ENCODE measurements at regions not wholly inside any gene's neighbourhood (a gene's known extent, or its start where the extent isn't known, plus 50 kb on each side); places are given as distances from the start of the nearest gene placed in this dataset.

DNA sequence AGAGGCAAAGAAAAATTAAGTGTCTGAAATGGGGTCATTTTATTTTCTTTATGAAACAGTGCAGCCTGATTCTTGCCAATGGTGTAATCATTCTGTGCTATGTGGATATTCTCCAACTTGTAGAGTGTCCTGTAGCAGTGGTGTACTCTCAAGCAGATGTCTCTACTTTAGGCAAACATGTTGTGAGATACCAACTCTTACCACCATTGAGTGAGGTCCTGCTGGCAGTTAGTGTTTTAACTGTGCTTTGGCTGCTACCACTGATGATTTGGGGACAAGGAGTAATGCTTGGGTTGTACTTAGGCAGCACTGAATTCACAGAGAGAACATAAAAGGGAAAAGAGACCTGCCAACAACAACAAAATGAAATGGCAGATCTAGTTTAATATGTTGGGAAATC, 122.5 kb downstream of the APIP start:
- no peak overlapping the region for H3K9ac ChIP-seq (ENCODE audit: low read length)
- H3K4me2 ChIP-seq (ENCODE audit: low read depth, low read length, poor library complexity, severe bottlenecking), result no peak overlapping the region
- H3K27ac ChIP-seq (ENCODE audit: low read length), result no peak overlapping the region
- peaks cover 3% of the 10 kb centered on the region; the same call in 1 of the 2 replicates for H3K27me3 ChIP-seq (ENCODE audit: low read length)
- H3K9me3 ChIP-seq (ENCODE audit: low read length), result no peaks in the 10 kb centered on the region
- H3K79me2 ChIP-seq (ENCODE audit: low read length), result no peaks in the 10 kb centered on the region
- DNase-seq, result no peak
- no peaks in the 10 kb centered on the region for H3K36me3 ChIP-seq (ENCODE audit: insufficient read depth, low read length)
- H3K9me2 ChIP-seq (replicated peaks; ENCODE audit: insufficient read depth, low read length), result no peaks in the 10 kb centered on the region
- no peaks in the 10 kb centered on the region for H3K4me1 ChIP-seq (ENCODE audit: low read length)
- H3K4me3 ChIP-seq (ENCODE audit: low read length), result no peak overlapping the region
- no peaks in the 10 kb centered on the region for H4K20me1 ChIP-seq (ENCODE audit: insufficient read depth, low read depth, low read length)
- no peak overlapping the region for H2AFZ ChIP-seq (ENCODE audit: low read length)

DNA sequence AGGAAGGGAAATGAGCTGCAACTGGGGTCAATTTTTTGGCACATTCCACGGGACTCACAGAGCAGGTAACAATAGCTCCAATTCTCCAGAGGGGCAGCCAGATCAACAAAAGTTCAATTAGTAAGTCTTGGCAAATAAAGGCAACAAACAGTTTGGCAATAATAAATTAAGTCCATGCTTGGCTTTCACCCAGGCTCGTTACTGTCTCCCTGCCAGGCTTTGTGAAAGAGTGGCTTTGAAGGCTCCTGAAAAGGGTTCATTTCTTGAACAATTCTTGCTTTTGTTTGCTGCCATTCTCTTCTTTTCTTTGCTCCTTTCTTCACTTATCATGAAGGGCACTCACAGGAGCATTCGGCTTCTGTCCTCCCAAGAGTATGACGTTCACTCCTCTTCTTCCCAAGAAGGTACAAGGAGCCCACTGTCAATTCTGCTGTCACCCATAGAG, 123.3 kb downstream of the APIP start:
- no peak overlapping the region for H2AFZ ChIP-seq (ENCODE audit: low read length)
- H3K27me3 ChIP-seq (ENCODE audit: low read length), result peaks cover 3% of the 10 kb centered on the region; the same call in 1 of the 2 replicates
- no peak overlapping the region for H3K9ac ChIP-seq (ENCODE audit: low read length)
- H3K9me2 ChIP-seq (replicated peaks; ENCODE audit: insufficient read depth, low read length), result no peaks in the 10 kb centered on the region
- H3K9me3 ChIP-seq (ENCODE audit: low read length), result no peaks in the 10 kb centered on the region
- DNase-seq, result no peak
- no peaks in the 10 kb centered on the region for H3K36me3 ChIP-seq (ENCODE audit: insufficient read depth, low read length)
- H3K79me2 ChIP-seq (ENCODE audit: low read length), result no peaks in the 10 kb centered on the region
- H3K4me2 ChIP-seq (ENCODE audit: low read depth, low read length, poor library complexity, severe bottlenecking), result no peak overlapping the region
- H3K4me1 ChIP-seq (ENCODE audit: low read length), result no peaks in the 10 kb centered on the region
- no peak overlapping the region for H3K4me3 ChIP-seq (ENCODE audit: low read length)
- H3K27ac ChIP-seq (ENCODE audit: low read length), result no peak overlapping the region
- no peaks in the 10 kb centered on the region for H4K20me1 ChIP-seq (ENCODE audit: insufficient read depth, low read depth, low read length)

DNA sequence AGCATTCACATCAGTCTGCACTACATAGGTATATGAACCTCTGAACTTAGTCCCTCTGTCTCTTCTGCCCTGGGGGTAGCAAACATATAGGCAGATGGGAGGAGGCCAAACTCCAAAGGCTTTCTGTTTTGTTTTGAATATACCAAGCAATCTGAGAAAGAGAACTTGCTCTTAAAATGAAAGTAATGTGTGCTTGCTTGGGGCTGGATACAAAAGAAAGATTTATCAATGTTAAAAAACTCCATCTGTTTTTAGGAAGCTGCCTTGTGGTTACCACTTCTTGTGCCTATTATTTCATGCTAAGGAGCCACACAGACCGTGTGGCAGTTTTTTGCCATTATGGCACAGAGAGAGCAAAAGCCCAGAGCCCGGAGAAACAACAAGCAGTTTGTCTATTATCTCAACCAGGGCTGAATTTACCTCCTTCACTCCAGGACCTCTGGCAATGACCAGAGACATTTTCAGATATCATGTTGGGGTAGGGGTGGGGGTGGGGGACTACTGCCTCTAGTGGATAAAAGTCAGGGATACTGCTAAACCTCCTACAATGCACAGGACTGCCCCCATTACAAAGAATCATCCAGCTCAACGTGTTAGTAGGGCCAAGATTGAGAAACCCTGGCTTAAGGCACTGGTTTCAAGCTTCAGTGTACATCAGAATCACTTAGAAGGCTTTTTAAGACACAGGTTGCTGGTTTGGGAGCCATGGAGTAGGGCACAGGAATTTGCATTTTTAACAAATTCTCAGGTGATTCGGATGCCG, 124.2 kb downstream of the APIP start:
- Histone ChIP-seq H3K4me1 (ENCODE audit: low read length) (no peaks in the 10 kb centered on the region), H2AFZ (ENCODE audit: low read length) (no peak overlapping the region), H3K4me3 (ENCODE audit: low read length) (no peak overlapping the region), H3K27ac (ENCODE audit: low read length) (no peak overlapping the region), H3K27me3 (ENCODE audit: low read length) (peaks cover 3% of the 10 kb centered on the region; the same call in 1 of the 2 replicates), H3K36me3 (ENCODE audit: insufficient read depth, low read length) (no peaks in the 10 kb centered on the region), H3K79me2 (ENCODE audit: low read length) (no peaks in the 10 kb centered on the region), H4K20me1 (ENCODE audit: insufficient read depth, low read depth, low read length) (no peaks in the 10 kb centered on the region), H3K9ac (ENCODE audit: low read length) (no peak overlapping the region), H3K9me3 (ENCODE audit: low read length) (no peaks in the 10 kb centered on the region), H3K9me2 (replicated peaks; ENCODE audit: insufficient read depth, low read length) (no peaks in the 10 kb centered on the region), H3K4me2 (ENCODE audit: low read depth, low read length, poor library complexity, severe bottlenecking) (no peak overlapping the region)
- no peak for DNase-seq

DNA sequence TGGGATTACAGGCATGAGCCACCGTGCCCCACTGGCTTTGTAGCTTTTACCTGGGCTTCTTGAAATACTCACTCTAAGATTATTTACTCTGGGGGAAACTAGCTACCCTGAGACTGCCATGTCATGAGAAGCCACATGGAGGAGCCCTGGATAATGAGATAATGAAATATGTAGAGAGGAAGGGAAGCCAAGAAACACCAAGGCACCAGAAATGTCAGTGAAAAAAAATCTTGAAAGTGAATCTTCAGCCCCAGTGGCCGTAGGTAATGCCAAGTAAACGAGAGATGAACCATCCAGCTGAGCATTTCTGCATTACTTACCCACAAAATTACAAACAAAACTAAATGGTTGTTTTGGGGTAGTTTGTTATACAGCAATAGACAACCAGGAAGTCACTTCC, 125.6 kb downstream of the APIP start:
- Histone ChIP-seq H3K9me2 (replicated peaks; ENCODE audit: insufficient read depth, low read length) (no peaks in the 10 kb centered on the region), H3K27me3 (ENCODE audit: low read length) (peaks cover 3% of the 10 kb centered on the region; the same call in 1 of the 2 replicates), H2AFZ (ENCODE audit: low read length) (no peak overlapping the region), H3K4me3 (ENCODE audit: low read length) (no peak overlapping the region), H4K20me1 (ENCODE audit: insufficient read depth, low read depth, low read length) (no peaks in the 10 kb centered on the region), H3K36me3 (ENCODE audit: insufficient read depth, low read length) (no peaks in the 10 kb centered on the region), H3K9me3 (ENCODE audit: low read length) (no peaks in the 10 kb centered on the region), H3K9ac (ENCODE audit: low read length) (no peak overlapping the region), H3K4me1 (ENCODE audit: low read length) (no peaks in the 10 kb centered on the region), H3K27ac (ENCODE audit: low read length) (no peak overlapping the region), H3K4me2 (ENCODE audit: low read depth, low read length, poor library complexity, severe bottlenecking) (no peak overlapping the region), H3K79me2 (ENCODE audit: low read length) (no peaks in the 10 kb centered on the region)
- peak; percentile 50 for DNase-seq

DNA sequence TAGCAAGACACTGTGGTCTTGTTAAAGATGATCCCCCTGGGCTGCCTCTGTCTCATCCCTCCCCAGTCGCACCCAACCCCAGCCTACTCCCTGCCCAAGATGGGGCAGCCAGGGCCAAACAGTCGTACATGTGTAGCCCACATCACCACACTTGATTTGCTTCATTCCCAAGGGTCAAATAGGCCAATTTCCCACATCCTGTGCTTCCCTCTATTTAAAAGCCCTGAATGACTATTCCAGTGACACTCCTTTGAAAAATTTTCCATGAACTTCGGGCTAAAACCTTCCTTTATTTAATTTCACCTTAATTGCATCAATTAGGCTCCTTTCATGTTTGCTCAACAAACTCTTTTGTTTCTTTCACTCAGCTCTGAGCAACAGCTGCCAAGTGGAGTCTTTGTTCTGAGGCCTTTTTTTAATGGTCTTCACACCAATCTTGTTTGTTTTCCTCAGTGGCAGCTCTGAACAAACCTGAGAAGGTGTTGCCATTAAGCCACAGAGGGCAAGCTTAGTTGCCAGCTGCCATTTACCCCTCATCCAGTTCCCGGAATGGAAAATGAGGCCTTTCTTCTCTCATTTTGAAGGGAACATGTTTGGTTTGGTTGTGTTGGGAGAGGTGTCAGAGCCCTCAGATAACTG, 126.9 kb downstream of the APIP start:
- no peaks in the 10 kb centered on the region; the same call in 1 of the 2 replicates for H3K27me3 ChIP-seq (ENCODE audit: low read length)
- H2AFZ ChIP-seq (ENCODE audit: low read length), result no peak overlapping the region
- no peak overlapping the region for H3K4me3 ChIP-seq (ENCODE audit: low read length)
- H3K4me1 ChIP-seq (ENCODE audit: low read length), result no peaks in the 10 kb centered on the region
- DNase-seq, result no peak
- no peaks in the 10 kb centered on the region for H4K20me1 ChIP-seq (ENCODE audit: insufficient read depth, low read depth, low read length)
- no peak overlapping the region for H3K9ac ChIP-seq (ENCODE audit: low read length)
- H3K27ac ChIP-seq (ENCODE audit: low read length), result no peak overlapping the region
- no peak overlapping the region for H3K4me2 ChIP-seq (ENCODE audit: low read depth, low read length, poor library complexity, severe bottlenecking)
- no peaks in the 10 kb centered on the region for H3K79me2 ChIP-seq (ENCODE audit: low read length)
- no peaks in the 10 kb centered on the region for H3K9me2 ChIP-seq (replicated peaks; ENCODE audit: insufficient read depth, low read length)
- no peaks in the 10 kb centered on the region for H3K9me3 ChIP-seq (ENCODE audit: low read length)
- no peaks in the 10 kb centered on the region for H3K36me3 ChIP-seq (ENCODE audit: insufficient read depth, low read length)

DNA sequence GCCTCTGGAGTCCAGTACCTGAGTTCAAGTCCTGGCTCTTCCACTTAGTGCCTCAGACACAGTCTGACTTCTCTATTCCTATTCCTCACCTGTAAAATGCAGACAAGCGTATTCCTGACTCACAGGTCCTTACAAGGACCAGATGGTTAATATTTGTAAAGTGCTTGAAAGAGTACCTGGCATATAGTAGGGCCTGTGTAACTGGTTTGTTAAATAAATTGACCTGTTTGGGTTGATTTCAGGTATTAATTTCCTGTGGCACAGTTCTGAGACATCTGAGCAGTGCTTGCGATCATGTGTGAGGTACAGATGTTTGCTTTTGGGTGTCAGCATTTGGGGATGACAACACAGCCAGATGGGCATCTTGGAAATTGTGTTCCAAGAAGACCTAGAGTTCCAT, 127.5 kb downstream of the APIP start:
- Histone ChIP-seq H4K20me1 (ENCODE audit: insufficient read depth, low read depth, low read length) (no peaks in the 10 kb centered on the region), H2AFZ (ENCODE audit: low read length) (no peak overlapping the region), H3K4me1 (ENCODE audit: low read length) (no peaks in the 10 kb centered on the region), H3K27me3 (ENCODE audit: low read length) (no peaks in the 10 kb centered on the region; the same call in 1 of the 2 replicates), H3K9ac (ENCODE audit: low read length) (no peak overlapping the region), H3K9me3 (ENCODE audit: low read length) (no peaks in the 10 kb centered on the region), H3K4me3 (ENCODE audit: low read length) (no peak overlapping the region), H3K4me2 (ENCODE audit: low read depth, low read length, poor library complexity, severe bottlenecking) (no peak overlapping the region), H3K79me2 (ENCODE audit: low read length) (no peaks in the 10 kb centered on the region), H3K9me2 (replicated peaks; ENCODE audit: insufficient read depth, low read length) (no peaks in the 10 kb centered on the region), H3K27ac (ENCODE audit: low read length) (no peak overlapping the region), H3K36me3 (ENCODE audit: insufficient read depth, low read length) (no peaks in the 10 kb centered on the region)
- no peak for DNase-seq

DNA sequence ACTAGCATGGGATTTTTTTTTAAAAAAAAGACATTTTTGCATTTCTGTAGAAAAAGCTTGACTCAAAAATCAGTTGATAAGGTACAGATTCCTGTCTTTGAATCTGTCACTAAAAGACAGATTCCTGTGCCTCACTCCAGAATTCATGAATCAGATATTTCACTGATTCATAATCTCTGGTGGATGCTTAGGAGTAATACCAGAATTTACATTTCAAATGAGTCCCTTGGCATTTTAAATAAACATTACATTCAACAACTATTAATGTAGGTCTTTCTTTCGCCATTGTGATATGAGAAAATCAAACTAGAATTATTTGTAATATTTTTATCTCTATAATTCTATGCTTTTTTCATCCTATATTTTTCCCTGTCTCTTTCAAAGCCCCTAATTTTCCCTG, 128.3 kb downstream of the APIP start:
- H3K27ac ChIP-seq (ENCODE audit: low read length), result no peak overlapping the region
- no peak overlapping the region for H3K9ac ChIP-seq (ENCODE audit: low read length)
- H2AFZ ChIP-seq (ENCODE audit: low read length), result no peak overlapping the region
- H3K9me2 ChIP-seq (replicated peaks; ENCODE audit: insufficient read depth, low read length), result no peaks in the 10 kb centered on the region
- H3K9me3 ChIP-seq (ENCODE audit: low read length), result no peaks in the 10 kb centered on the region
- no peak overlapping the region for H3K4me2 ChIP-seq (ENCODE audit: low read depth, low read length, poor library complexity, severe bottlenecking)
- no peak for DNase-seq
- H3K36me3 ChIP-seq (ENCODE audit: insufficient read depth, low read length), result no peaks in the 10 kb centered on the region
- H3K4me3 ChIP-seq (ENCODE audit: low read length), result no peak overlapping the region
- no peaks in the 10 kb centered on the region; the same call in 1 of the 2 replicates for H3K27me3 ChIP-seq (ENCODE audit: low read length)
- no peaks in the 10 kb centered on the region for H4K20me1 ChIP-seq (ENCODE audit: insufficient read depth, low read depth, low read length)
- no peaks in the 10 kb centered on the region for H3K4me1 ChIP-seq (ENCODE audit: low read length)
- no peaks in the 10 kb centered on the region for H3K79me2 ChIP-seq (ENCODE audit: low read length)

DNA sequence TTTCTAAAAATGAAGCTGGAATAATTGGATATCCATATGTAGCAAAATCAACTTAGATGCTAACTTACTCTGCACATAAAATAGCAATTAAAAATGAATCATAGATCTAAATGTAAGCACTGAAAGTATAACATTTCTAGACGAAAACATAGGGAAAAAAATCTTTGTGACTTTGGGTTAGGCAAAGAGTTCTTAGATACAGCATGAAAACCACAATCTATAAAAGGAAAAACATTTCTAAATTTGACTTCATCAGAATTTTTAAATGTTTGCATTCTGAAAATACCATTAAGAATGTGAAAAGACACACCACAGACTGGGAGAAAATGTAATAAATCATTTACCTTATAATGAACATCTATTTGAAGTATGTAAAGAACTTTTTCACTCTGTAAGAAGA, 128.8 kb downstream of the APIP start:
- no peak for DNase-seq
- Histone ChIP-seq H3K9ac (ENCODE audit: low read length) (no peak overlapping the region), H4K20me1 (ENCODE audit: insufficient read depth, low read depth, low read length) (no peaks in the 10 kb centered on the region), H3K9me2 (replicated peaks; ENCODE audit: insufficient read depth, low read length) (no peaks in the 10 kb centered on the region), H3K36me3 (ENCODE audit: insufficient read depth, low read length) (no peaks in the 10 kb centered on the region), H3K27ac (ENCODE audit: low read length) (no peak overlapping the region), H3K4me3 (ENCODE audit: low read length) (no peak overlapping the region), H3K27me3 (ENCODE audit: low read length) (no peaks in the 10 kb centered on the region; the same call in 1 of the 2 replicates), H3K4me2 (ENCODE audit: low read depth, low read length, poor library complexity, severe bottlenecking) (no peak overlapping the region), H3K4me1 (ENCODE audit: low read length) (no peaks in the 10 kb centered on the region), H2AFZ (ENCODE audit: low read length) (no peak overlapping the region), H3K79me2 (ENCODE audit: low read length) (no peaks in the 10 kb centered on the region), H3K9me3 (ENCODE audit: low read length) (no peaks in the 10 kb centered on the region)

All from Karpas-422 (cell line).